Caco-2 (cell line): ENCODE measurements at regions not wholly inside any gene's neighbourhood (a gene's known extent, or its start where the extent isn't known, plus 50 kb on each side); places are given as distances from the start of the nearest gene placed in this dataset.

Experiments used
- BruUV-seq: library from RNA; stranded (reverse); fragments of 400-500 nt; replicated peaks from 2 replicates; lab custom pipeline; 2021; lab: Mats Ljungman, UMichigan
- CTCF ChIA-PET: fragments of 300-600 bp; sonication (Branson Sonifier 250); formaldehyde crosslinking; loops from one replicate; lab custom pipeline; 2022; ENCODE audit warnings: antibody characterized with exemption; lab: Charles Lee
- POLR2A ChIA-PET: fragments of 300-600 bp; sonication (Branson Sonifier 250); formaldehyde crosslinking; loops from one replicate; lab custom pipeline; 2022; ENCODE audit warnings: antibody characterized with exemption; lab: Charles Lee
- DNase-seq, 2 experiments: peaks; one replicate each; pipeline versions ENCODE4 v3.0.0 to v3.0.0-alpha.2; 2020 to 2022
- H3K27me3 ChIP-seq: replicated peaks from 2 replicates; pipeline ENCODE4 v1.6.0; 2011; ENCODE audit warnings: low read length; ENCODE audit not compliant: control insufficient read depth, insufficient read depth
- H3K36me3 ChIP-seq: 2 replicates; pipeline ENCODE4 v1.5.1; 2011; ENCODE audit warnings: low read length; ENCODE audit not compliant: control insufficient read depth, insufficient read depth
- H3K4me1 ChIP-seq: fragments of 250-450 bp; sonication (Bioruptor Pico); 2 replicates; pipeline ENCODE4 v1.5.1; 2020; ENCODE audit warnings: mild to moderate bottlenecking
- H3K4me3 ChIP-seq: 2 replicates; pipeline ENCODE4 v1.5.1; 2011; ENCODE audit warnings: low read depth, mild to moderate bottlenecking, control low read depth, low read length
- H3K9me3 ChIP-seq: fragments of 250-450 bp; sonication (Bioruptor Pico); 2 replicates; pipeline ENCODE4 v1.5.1; 2020; ENCODE audit warnings: mild to moderate bottlenecking, moderate library complexity
- H3K27ac Mint-ChIP-seq: one replicate; pipeline ENCODE4 v1.8.0; 2022; ENCODE audit warnings: mixed read lengths; ENCODE audit not compliant: unreplicated experiment
- H3K27me3 Mint-ChIP-seq: one replicate; pipeline ENCODE4 v1.8.0; 2022; ENCODE audit warnings: mixed read lengths; ENCODE audit not compliant: insufficient read depth, unreplicated experiment
- H3K36me3 Mint-ChIP-seq: one replicate; pipeline ENCODE4 v1.8.0; 2022; ENCODE audit warnings: mild to moderate bottlenecking, mixed read lengths; ENCODE audit not compliant: insufficient read depth, unreplicated experiment
- H3K4me1 Mint-ChIP-seq: one replicate; pipeline ENCODE4 v1.8.0; 2022; ENCODE audit warnings: low read depth, mixed read lengths; ENCODE audit not compliant: unreplicated experiment
- H3K4me3 Mint-ChIP-seq: one replicate; pipeline ENCODE4 v1.8.0; 2022; ENCODE audit warnings: mild to moderate bottlenecking, moderate library complexity, mixed read lengths; ENCODE audit not compliant: unreplicated experiment
- H3K9me3 Mint-ChIP-seq: one replicate; pipeline ENCODE4 v1.8.0; 2022; ENCODE audit warnings: mixed read lengths; ENCODE audit not compliant: unreplicated experiment
- intact Hi-C: fragments of 100-400 bp; cut with micrococcal nuclease; formaldehyde crosslinking; loops from one replicate; pipeline ENCODE4 v1.10.0; 2022; ENCODE audit not compliant: unreplicated experiment
- TF ChIP-seq, protein P1 (sequence below), 2 experiments: fragments of 200-600 bp in 1 of 2; IDR thresholded peaks; 1 replicate in 1 of 2; 2 replicates in 1 of 2; pipeline versions ENCODE4 v1.5.1 to v1.8.0; 2011 to 2022; ENCODE audit warnings: antibody characterized with exemption in 1 of 2, control low read depth in 1 of 2, inconsistent platforms in 1 of 2, low read depth in 1 of 2, low read length in 1 of 2, mild to moderate bottlenecking in 1 of 2, moderate library complexity in 1 of 2; ENCODE audit not compliant: insufficient read depth in 1 of 2, severe bottlenecking in 1 of 2, unreplicated experiment in 1 of 2

DNA sequence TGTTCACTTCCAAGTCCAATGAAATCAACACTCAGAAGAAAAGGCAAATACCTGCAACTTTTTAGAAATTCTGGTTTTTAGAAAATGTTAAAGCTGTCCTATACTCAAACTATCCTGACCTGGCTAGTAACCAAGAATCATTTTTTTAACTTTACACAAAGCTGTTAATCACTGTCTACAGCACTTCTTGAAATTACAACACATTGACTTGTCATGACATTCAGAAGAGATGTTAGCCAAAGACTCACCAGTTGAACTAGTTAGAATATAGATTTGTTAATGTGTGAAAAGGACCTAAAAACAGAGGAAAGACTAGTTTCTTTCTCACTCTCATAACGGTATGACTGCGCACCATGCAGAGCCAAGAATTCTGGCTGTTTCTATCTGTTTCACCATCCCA lies 98.8 kb downstream of the COX18 start:
- H3K36me3 Mint-ChIP-seq, result no peaks in the 10 kb centered on the region
- CTCF ChIA-PET, result no interaction called here
- POLR2A ChIA-PET, result no interaction called here

DNA sequence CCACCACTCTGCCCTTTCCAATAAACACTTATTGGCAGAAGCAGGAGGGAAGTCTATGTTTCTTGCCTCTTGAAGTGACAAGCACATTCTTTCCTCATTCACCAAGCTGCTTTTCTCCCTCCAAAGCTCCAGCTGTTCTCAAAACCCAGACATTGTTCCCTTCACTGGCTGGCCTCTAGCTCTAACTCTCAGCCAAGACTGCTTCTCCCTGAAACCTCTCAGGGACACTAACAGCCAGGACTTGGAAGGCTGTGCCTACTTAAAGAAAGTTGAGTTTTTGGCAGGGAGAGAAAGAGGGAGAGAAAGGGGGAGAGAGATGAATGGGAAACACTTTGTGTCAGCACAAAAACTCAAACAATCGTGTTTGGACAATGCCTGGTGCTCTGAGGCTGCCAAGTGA lies 99.5 kb downstream of the COX18 start:
- POLR2A ChIA-PET, result no interaction called here
- CTCF ChIA-PET, result no interaction called here
- Mint-ChIP-seq H3K4me1 (no peaks in the 10 kb centered on the region), H3K9me3 (no peaks in the 10 kb centered on the region), H3K27ac (no peak overlapping the region), H3K36me3 (no peaks in the 10 kb centered on the region), H3K27me3 (no peaks in the 10 kb centered on the region), H3K4me3 (no peak overlapping the region)
- Histone ChIP-seq H3K9me3 (no peaks in the 10 kb centered on the region), H3K4me1 (no peaks in the 10 kb centered on the region), H3K36me3 (no peaks in the 10 kb centered on the region), H3K27me3 (no peaks in the 10 kb centered on the region), H3K4me3 (no peak overlapping the region)
- no TSS peak for BruUV-seq
- TF ChIP-seq, protein P1, sequence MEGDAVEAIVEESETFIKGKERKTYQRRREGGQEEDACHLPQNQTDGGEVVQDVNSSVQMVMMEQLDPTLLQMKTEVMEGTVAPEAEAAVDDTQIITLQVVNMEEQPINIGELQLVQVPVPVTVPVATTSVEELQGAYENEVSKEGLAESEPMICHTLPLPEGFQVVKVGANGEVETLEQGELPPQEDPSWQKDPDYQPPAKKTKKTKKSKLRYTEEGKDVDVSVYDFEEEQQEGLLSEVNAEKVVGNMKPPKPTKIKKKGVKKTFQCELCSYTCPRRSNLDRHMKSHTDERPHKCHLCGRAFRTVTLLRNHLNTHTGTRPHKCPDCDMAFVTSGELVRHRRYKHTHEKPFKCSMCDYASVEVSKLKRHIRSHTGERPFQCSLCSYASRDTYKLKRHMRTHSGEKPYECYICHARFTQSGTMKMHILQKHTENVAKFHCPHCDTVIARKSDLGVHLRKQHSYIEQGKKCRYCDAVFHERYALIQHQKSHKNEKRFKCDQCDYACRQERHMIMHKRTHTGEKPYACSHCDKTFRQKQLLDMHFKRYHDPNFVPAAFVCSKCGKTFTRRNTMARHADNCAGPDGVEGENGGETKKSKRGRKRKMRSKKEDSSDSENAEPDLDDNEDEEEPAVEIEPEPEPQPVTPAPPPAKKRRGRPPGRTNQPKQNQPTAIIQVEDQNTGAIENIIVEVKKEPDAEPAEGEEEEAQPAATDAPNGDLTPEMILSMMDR (IDR thresholded peaks at IDR 0.05; ENCODE audit: insufficient read depth in 1 of 2, low read depth in 1 of 2, low read length in 1 of 2, severe bottlenecking in 1 of 2, unreplicated experiment in 1 of 2), result no peak
- intact Hi-C loops, result no loop called here
- DNase-seq, result no peak

More for the DNA sequence above, 98.8 kb downstream of the COX18 start:
- H3K4me1 Mint-ChIP-seq, result no peaks in the 10 kb centered on the region
- no peaks in the 10 kb centered on the region for H3K4me1 ChIP-seq
- BruUV-seq, result no TSS peak
- intact Hi-C loops, result no loop called here
- H3K9me3 ChIP-seq, result no peaks in the 10 kb centered on the region
- H3K27me3 ChIP-seq, result no peaks in the 10 kb centered on the region
- no peak for DNase-seq
- no peaks in the 10 kb centered on the region for H3K36me3 ChIP-seq
- no peaks in the 10 kb centered on the region for H3K27me3 Mint-ChIP-seq
- H3K9me3 Mint-ChIP-seq, result no peaks in the 10 kb centered on the region
- no peak overlapping the region for H3K27ac Mint-ChIP-seq
- TF ChIP-seq, protein P1 (IDR thresholded peaks at IDR 0.05; ENCODE audit: insufficient read depth in 1 of 2, low read depth in 1 of 2, low read length in 1 of 2, severe bottlenecking in 1 of 2, unreplicated experiment in 1 of 2), result no peak
- H3K4me3 Mint-ChIP-seq, result no peak overlapping the region
- no peak overlapping the region for H3K4me3 ChIP-seq

DNA sequence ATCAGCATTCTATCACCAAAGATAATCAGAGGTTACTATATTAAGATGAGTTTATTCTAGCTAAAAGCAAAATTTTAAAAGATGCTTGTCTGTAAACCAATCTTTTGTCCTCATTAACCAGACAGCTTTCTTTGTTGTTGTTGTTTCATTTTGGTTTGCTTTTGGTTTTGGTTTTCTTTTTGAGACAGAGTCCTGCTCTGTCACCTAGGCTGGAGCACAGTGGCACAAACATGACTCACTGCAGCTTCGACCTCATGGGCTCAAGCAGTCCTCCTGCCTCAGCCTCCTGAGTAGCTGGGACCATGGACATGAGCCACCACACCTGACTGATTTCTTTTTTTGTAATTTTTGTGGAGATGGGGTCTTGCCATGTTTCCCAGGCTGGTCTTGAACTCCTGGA lies 102.9 kb downstream of the COX18 start:
- BruUV-seq, result no TSS peak
- no peak for DNase-seq
- Mint-ChIP-seq H3K36me3 (no peaks in the 10 kb centered on the region), H3K4me3 (no peak overlapping the region), H3K9me3 (peaks cover 13% of the 10 kb centered on the region), H3K27me3 (no peaks in the 10 kb centered on the region), H3K4me1 (no peaks in the 10 kb centered on the region), H3K27ac (no peak overlapping the region)
- CTCF ChIA-PET, result no interaction called here
- H3K9me3 ChIP-seq, result no peaks in the 10 kb centered on the region
- TF ChIP-seq, protein P1 (IDR thresholded peaks at IDR 0.05; ENCODE audit: insufficient read depth in 1 of 2, low read depth in 1 of 2, low read length in 1 of 2, severe bottlenecking in 1 of 2, unreplicated experiment in 1 of 2), result no peak
- H3K27me3 ChIP-seq, result no peaks in the 10 kb centered on the region
- POLR2A ChIA-PET, result no interaction called here
- no peaks in the 10 kb centered on the region for H3K36me3 ChIP-seq
- H3K4me1 ChIP-seq, result no peaks in the 10 kb centered on the region
- intact Hi-C loops, result no loop called here
- no peak overlapping the region for H3K4me3 ChIP-seq
